NCI-H2029 (cell line): ENCODE measurements at regions not wholly inside any gene's neighbourhood (a gene's known extent, or its start where the extent isn't known, plus 50 kb on each side); places are given as distances from the start of the nearest gene placed in this dataset.
"Not testable (repeated sequence)": the region's sequence is repeated elsewhere in the genome, so short reads cannot be mapped to it uniquely, and the experiment has no call there.

ENCODE experiments used
- DNase-seq: peaks from one replicate; lab custom pipeline; 2025; lab: John Stamatoyannopoulos, UW

DNA sequence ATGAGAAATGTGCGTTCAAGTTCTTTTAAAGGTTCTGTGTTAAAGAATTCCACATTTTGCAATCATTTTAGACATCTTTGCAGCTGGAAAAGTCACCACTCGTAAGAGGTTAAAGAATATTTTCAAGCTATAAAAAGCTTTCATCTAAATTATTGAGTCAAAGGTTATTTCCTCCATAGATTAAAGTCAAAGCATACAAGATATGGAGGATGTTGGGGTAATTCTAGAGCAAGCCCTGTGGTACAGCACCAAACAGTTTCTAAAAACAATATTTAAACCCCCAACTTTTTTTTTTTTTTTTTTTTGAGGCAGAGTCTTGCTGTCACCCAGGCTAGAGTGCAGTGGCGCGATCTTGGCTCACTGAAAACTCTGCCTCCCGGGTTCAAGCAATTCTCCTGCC is 1299.8 kb upstream of the TMEM132C start:
- DNase-seq = no peak

GRCh38 chr12:126974779-126975178 is 1292.2 kb upstream of the TMEM132C start:
- DNase-seq = no peak

GRCh38 chr12:126976579-126976978 is 1290.4 kb upstream of the TMEM132C start:
- no peak for DNase-seq

DNA sequence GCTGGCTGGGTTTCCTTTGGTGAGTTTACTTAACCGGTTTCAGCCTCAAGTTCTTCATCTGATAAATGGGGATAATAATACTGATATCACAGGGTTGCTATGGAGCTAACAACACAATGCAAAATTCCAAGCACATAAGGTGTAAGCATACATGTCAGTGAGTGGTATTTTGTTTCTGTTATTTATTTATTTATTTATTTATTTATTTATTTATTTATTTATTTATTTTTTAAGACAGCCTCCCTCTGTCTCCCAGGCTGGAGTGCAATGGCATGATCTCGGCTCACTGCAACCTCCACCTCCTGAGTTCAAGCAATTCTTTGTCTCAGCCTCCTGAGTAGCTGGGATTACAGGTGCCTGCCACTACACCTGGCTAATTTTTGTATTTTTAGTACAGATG is 1287.4 kb upstream of the TMEM132C start:
- DNase-seq = not testable (repeated sequence)

DNA sequence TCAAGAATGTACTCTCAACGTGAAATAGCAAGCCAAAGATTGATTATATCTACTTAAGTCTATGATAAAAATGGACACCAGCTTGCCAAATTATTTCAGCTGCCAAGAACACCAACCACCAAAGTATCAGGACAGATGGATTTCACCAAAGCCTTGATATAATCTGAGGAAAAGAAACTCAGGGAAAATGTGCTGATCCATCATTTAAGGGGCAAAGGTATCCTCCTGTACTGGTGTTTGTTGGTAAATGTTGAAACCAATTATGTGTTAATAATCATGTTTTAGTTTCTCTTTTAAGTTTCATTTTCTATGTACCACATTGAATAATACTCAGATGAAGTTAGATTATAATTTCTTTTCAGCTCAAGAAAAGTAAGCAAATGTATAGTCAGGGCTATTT is 1284.3 kb upstream of the TMEM132C start:
- DNase-seq = no peak

DNA sequence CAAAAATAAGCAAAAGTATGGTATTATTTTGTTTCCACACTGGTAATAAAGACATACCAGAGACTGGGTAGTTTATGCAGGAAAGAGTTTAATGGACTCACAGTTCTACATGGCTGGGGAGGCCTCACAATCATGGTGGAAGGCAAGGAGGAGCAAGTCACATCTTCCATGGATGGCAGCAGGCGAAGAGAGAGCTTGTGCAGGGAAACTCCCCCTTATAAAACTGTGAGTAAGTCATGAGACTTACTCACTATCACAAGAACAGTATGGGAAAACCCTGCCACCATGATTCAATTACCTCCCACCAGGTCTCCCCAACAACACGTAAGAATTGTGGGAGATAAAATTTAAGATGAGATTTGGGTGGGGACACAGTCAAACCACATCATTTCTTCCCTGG is 1283.2 kb upstream of the TMEM132C start:
- not testable (repeated sequence) for DNase-seq

DNA sequence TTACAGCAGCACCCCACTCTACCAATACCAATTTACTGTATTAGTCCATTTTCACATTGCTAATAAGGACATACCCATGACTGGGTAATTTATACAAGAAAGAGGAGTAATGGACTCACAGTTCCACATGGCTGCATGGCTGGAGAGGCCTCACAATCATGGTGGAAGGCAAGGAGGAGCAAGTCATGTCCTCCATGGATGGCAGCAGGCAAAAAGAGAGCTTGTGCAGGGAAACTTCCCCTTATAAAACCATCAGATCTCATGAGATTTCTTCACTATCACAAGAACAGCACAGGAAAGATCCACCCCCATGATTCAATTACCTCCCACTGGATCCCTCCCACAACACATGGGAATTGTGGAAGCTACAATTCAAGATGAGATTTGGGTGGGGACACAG is 1281.3 kb upstream of the TMEM132C start:
- not testable (repeated sequence) for DNase-seq

- no peak for DNase-seq
These were observed 1277.4 kb upstream of the TMEM132C start for GRCh38 chr12:126989532-126989931.

GRCh38 chr12:126993898-126994297 is 1273.1 kb upstream of the TMEM132C start:
- DNase-seq = no peak

- DNase-seq = no peak
These were observed 1272.4 kb upstream of the TMEM132C start for GRCh38 chr12:126994599-126994998.

DNA sequence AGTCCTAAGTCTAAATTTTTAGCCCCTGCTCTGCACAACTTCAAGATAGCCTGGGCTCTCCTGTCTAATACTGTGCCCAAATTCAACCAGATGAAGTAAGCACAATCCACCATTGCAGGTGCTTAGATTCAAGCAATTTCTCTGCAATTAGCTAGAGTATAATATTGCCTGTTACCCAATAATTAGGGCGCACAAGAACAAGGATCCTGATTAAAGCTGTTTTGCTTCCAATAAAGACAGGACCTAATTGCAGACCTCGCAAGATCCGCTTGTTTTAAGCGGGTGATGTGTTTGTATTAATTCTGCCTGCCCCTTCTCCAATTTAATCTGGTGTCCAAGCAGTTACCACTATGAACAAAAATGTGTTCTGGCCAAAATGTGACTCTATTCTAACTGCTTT is 1268.9 kb upstream of the TMEM132C start:
- DNase-seq = no peak

DNA sequence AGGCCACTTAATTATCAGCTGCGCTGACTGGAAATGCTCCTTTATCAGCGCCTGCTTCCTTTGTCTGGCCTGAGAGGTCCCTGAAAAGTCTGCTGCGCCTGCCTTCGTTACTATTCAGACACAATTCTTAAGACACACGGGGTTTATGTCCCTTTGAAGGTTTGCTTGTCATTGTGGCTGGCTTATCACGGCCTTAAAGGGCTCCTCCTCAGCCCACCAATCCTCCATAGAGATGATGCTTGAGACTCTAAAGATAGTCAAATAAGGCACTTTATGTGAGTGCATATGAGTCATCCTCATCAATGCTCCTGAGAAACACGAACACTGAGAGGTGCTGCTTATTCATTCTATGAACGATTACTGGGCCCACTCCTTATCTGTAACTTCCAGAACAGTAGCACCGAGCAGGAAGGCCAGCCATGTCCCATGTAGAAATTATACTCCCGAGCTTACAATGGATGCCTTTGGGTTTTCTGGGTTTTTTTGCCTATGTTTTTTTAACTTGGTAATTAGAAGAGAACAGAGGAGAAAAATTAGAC is 1268.2 kb upstream of the TMEM132C start:
- DNase-seq = no peak

DNA sequence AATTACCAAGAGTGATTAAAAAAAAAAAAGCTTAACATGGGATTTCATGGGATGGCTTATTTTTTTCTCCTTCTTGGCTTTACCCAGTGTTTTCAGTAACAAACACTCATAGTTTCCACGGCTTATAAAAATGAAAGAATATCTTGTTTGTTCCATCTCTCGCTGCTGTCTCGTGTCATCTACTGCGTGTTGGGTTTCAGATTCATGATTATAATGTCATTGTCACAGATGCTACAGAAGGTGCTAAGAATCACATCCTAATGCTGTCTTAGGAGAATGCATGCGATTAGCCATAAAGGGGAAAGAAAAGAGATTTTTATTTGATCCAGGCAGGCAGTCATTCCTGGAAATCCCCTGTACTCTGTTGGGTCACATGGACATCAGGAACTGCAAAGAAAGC is 1267.6 kb upstream of the TMEM132C start:
- no peak for DNase-seq

DNA sequence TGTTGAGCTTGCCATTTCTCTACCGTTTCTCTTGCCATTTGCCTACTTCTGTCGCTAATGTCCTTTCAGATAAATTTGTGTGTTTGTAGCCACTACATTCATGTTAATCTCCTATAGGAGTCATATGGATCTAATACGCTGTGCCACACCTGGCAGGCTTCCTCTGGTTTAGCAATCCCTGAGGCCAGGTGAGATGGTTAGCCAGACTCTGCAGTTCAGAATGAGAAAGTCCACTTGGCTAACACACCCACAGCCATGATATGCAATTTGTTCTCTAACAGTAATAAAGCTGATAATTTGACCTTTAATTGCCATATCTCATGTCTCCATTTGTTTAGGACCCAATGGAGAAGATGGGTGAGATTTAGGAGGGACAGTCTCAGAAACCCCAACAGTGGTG is 1261.6 kb upstream of the TMEM132C start:
- DNase-seq = no peak

DNA sequence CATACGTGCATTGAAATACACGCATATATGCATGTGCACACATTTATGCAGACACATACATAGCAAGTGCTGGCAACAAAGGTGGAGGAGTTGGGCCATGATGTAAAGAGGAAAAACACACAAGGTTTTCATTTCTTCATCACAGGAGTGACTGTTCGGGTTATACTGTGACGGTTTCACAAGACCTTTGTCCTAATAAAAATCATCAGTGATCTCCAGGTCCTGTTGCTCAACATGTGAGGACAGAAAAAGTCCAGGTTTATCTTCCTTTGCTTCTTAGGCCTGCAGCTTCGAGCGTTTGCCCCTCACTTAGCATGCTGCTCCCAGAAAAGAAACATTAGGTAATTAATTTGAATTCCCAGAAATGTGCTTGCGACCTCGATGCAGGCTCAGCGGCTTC is 1260.0 kb upstream of the TMEM132C start:
- no peak for DNase-seq

GRCh38 chr12:127008755-127009403 is 1258.1 kb upstream of the TMEM132C start:
- DNase-seq = no peak

GRCh38 chr12:127012109-127012508 is 1254.9 kb upstream of the TMEM132C start:
- no peak for DNase-seq

- no peak for DNase-seq
These were observed 1253.8 kb upstream of the TMEM132C start for GRCh38 chr12:127013197-127013596.

DNA sequence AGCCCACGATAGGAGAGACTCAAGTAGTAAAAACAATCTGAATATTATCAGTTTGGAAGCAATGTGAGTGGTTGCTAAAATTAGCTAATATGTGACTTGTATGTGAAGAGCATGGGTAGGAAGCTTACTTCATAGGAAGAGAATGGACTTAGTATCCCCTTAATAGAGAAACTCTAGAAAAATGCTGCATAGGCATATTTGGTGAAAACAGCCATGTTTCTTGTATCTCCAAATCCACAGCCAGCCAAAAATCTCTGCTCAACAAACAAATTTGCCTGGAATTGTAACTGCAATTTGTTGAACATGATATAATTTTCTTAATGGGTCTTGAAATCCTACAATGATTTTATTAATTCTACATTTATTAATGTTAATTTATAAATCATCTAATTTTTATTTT is 1252.9 kb upstream of the TMEM132C start:
- DNase-seq = no peak

GRCh38 chr12:127024791-127025190 is 1242.2 kb upstream of the TMEM132C start:
- DNase-seq = no peak

GRCh38 chr12:127025545-127025944 is 1241.4 kb upstream of the TMEM132C start:
- no peak for DNase-seq

- no peak for DNase-seq
These were observed 1231.7 kb upstream of the TMEM132C start for GRCh38 chr12:127035011-127035879.

DNA sequence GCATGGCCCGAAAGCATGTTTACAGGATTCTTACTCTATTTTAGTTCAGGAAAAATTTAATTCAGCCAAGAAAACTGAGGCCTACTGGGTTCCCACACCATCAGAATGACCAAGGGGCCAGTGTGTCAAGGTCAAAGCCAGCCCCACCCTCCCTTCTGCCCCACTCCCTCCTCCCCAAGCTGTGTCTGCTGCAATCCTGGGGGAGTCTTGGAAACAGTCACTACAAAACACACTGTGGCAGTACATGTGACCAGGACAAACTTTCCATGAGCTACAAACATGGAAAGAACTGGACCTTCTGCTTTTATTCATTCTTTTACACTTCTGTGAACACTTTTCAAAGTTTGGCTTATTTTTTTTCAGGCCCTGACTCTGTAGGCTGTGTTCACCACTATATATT is 1228.8 kb upstream of the TMEM132C start:
- DNase-seq = no peak
